Fibroblast of lung (primary cell): ENCODE measurements at regions not wholly inside any gene's neighbourhood (a gene's known extent, or its start where the extent isn't known, plus 50 kb on each side); places are given as distances from the start of the nearest gene placed in this dataset.

Source experiments
- EZH2 ChIP-seq: IDR thresholded peaks from 2 replicates; pipeline ENCODE4 v1.5.1; 2012; ENCODE audit warnings: low read length, control low read depth, mild to moderate bottlenecking; ENCODE audit errors: missing control alignments
- TF ChIP-seq, protein P1 (sequence below), 2 donors: IDR thresholded peaks in 1 of 2; conservative IDR thresholded peaks in 1 of 2; 1 replicate in 1 of 2; 2 replicates in 1 of 2; pipeline ENCODE4 v1.5.1; 2011 to 2012; ENCODE audit warnings: low read length in 2 of 2, control low read depth in 1 of 2, inconsistent platforms in 1 of 2, low read depth in 1 of 2, mild to moderate bottlenecking in 1 of 2

DNA sequence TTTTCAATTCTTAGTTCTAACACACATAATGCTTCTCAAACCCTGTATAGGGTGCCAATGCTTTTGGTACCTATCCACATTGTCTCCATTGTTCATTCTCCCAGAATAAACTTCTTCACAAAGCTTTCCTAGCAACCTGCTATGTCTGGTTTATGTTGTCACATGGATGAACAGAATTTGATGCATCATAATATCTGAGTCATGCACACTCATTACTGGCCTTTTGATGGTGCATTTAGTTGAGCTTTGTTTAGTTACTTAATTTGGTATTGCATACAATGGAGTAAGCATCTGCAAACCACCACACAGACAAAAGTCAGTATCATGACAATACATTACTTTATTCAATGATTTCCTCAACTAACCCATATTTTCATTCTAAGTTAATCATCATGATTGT, 511.6 kb downstream of the CDY2B start:
- TF ChIP-seq, protein P1, sequence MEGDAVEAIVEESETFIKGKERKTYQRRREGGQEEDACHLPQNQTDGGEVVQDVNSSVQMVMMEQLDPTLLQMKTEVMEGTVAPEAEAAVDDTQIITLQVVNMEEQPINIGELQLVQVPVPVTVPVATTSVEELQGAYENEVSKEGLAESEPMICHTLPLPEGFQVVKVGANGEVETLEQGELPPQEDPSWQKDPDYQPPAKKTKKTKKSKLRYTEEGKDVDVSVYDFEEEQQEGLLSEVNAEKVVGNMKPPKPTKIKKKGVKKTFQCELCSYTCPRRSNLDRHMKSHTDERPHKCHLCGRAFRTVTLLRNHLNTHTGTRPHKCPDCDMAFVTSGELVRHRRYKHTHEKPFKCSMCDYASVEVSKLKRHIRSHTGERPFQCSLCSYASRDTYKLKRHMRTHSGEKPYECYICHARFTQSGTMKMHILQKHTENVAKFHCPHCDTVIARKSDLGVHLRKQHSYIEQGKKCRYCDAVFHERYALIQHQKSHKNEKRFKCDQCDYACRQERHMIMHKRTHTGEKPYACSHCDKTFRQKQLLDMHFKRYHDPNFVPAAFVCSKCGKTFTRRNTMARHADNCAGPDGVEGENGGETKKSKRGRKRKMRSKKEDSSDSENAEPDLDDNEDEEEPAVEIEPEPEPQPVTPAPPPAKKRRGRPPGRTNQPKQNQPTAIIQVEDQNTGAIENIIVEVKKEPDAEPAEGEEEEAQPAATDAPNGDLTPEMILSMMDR (conservative IDR thresholded peaks at IDR 0.05 in 1 of 2, IDR thresholded peaks at IDR 0.05 in 1 of 2; ENCODE audit: low read depth in 1 of 2, low read length in 2 of 2) = no peak
- no peak for TF ChIP-seq EZH2
